Activated CD4-positive, CD25-positive, alpha-beta regulatory T cell (primary cell): ENCODE measurements at regions not wholly inside any gene's neighbourhood (a gene's known extent, or its start where the extent isn't known, plus 50 kb on each side); places are given as distances from the start of the nearest gene placed in this dataset.
"Not testable (repeated sequence)": the region's sequence is repeated elsewhere in the genome, so short reads cannot be mapped to it uniquely, and the experiment has no call there.

Experiments
- DNase-seq, 4 experiments: peaks; one replicate each; lab custom pipeline; 2025; lab: John Stamatoyannopoulos, UW

GRCh38 chr3:20622304-20622703 is 436.3 kb upstream of the SGO1 start:
- DNase-seq: no peak

- DNase-seq: not testable (repeated sequence)
These were observed 432.6 kb upstream of the SGO1 start for GRCh38 chr3:20618621-20619020.

- DNase-seq: not testable (repeated sequence)
These were observed 432.2 kb upstream of the SGO1 start for GRCh38 chr3:20618181-20618580.

GRCh38 chr3:20615982-20616381 is 430.0 kb upstream of the SGO1 start:
- DNase-seq: not testable (repeated sequence)

GRCh38 chr3:20608054-20608738 is 422.2 kb upstream of the SGO1 start:
- DNase-seq: no peak

GRCh38 chr3:20604659-20605058 is 418.7 kb upstream of the SGO1 start:
- no peak for DNase-seq

- DNase-seq: no peak
These were observed 403.3 kb upstream of the SGO1 start for GRCh38 chr3:20589275-20589674.

GRCh38 chr3:20588781-20589180 is 402.8 kb upstream of the SGO1 start:
- DNase-seq: no peak

- no peak for DNase-seq
These were observed 397.6 kb upstream of the SGO1 start for GRCh38 chr3:20583648-20584047.

GRCh38 chr3:20576228-20576627 is 390.2 kb upstream of the SGO1 start:
- DNase-seq: no peak

GRCh38 chr3:20575146-20575545 is 389.1 kb upstream of the SGO1 start:
- DNase-seq: no peak

GRCh38 chr3:20574746-20575145 is 388.7 kb upstream of the SGO1 start:
- DNase-seq: no peak

- no peak for DNase-seq
These were observed 387.2 kb upstream of the SGO1 start for GRCh38 chr3:20573175-20573574.

GRCh38 chr3:20572473-20572872 is 386.5 kb upstream of the SGO1 start:
- DNase-seq: no peak

GRCh38 chr3:20569310-20569709 is 383.3 kb upstream of the SGO1 start:
- no peak for DNase-seq

- DNase-seq: no peak
These were observed 379.0 kb upstream of the SGO1 start for GRCh38 chr3:20564966-20565365.

GRCh38 chr3:20563985-20564384 is 378.0 kb upstream of the SGO1 start:
- no peak for DNase-seq

GRCh38 chr3:20563251-20563650 is 377.2 kb upstream of the SGO1 start:
- DNase-seq: no peak

GRCh38 chr3:20561166-20561565 is 375.2 kb upstream of the SGO1 start:
- DNase-seq: no peak

- DNase-seq: not testable (repeated sequence)
These were observed 374.4 kb upstream of the SGO1 start for GRCh38 chr3:20560446-20560845.

- DNase-seq: no peak
These were observed 372.2 kb upstream of the SGO1 start for GRCh38 chr3:20558161-20558560.

- no peak for DNase-seq
These were observed 370.7 kb upstream of the SGO1 start for GRCh38 chr3:20556661-20557060.

GRCh38 chr3:20552605-20553275 is 366.7 kb upstream of the SGO1 start:
- no peak for DNase-seq
